Vagina (tissue), 2 donors: ENCODE measurements at regions not wholly inside any gene's neighbourhood (a gene's known extent, or its start where the extent isn't known, plus 50 kb on each side); places are given as distances from the start of the nearest gene placed in this dataset.

Source experiments
- POLR2A ChIP-seq, 2 donors: fragments of 450-650 bp; IDR thresholded peaks; one replicate each; pipeline ENCODE4 v1.6.1; 2017; ENCODE audit warnings: antibody characterized with exemption in 2 of 2, mild to moderate bottlenecking in 2 of 2, moderate library complexity in 2 of 2
- POLR2AphosphoS5 ChIP-seq, 2 donors: sonication (generic); formaldehyde crosslinking; IDR thresholded peaks; one replicate each; pipeline ENCODE4 v1.9.0; 2017; ENCODE audit warnings: antibody characterized with exemption in 2 of 2, mild to moderate bottlenecking in 2 of 2, low read depth in 1 of 2; ENCODE audit not compliant: insufficient read depth in 1 of 2

DNA sequence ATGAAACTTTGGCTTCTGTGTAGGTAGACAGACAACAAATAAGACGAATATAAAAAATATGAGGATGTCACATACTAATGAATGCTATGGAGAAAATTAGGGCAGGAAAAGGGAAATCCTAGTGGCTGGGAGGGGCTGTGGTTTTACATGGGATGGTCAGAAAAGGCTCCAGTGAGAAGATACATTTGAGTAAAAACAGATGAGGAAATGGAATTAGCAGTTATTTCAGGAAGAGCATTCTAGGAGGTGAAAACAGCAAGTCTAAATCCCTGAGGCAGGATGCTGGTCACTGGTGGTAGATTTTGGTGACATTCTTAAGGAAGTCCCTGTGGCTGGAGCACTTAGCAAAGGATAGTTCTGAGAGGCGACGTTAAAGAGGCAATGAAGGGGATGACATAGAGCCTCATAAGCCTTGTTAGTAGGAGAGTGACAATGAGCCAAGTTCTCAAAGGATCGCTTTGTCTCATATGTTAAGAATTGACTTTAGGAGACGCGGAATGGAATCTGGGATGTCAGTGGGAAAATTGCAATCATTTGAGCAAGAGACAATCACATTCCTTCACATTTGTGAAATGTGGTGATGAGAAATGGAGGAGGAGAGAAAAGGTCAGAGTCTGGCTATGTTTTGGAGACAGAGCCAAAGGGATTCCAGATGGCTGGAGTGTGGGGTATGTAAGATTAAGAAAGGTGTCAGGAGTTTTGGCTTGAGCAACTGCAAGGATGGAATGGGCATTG, 384.7 kb upstream of the FZD8 start:
- TF ChIP-seq POLR2AphosphoS5 (IDR thresholded peaks at IDR 0.05; ENCODE audit: insufficient read depth in 1 of 2, low read depth in 1 of 2): no peak
- TF ChIP-seq POLR2A (IDR thresholded peaks at IDR 0.05): no peak
